HG03571 (cell line): ENCODE measurements at regions not wholly inside any gene's neighbourhood (a gene's known extent, or its start where the extent isn't known, plus 50 kb on each side); places are given as distances from the start of the nearest gene placed in this dataset.
"Not testable (repeated sequence)": the region's sequence is repeated elsewhere in the genome, so short reads cannot be mapped to it uniquely, and the experiment has no call there.

Source experiments
- ATAC-seq: cut with Tn5 transposase; IDR thresholded peaks from one replicate; pipeline ENCODE4 v1.9.1; 2021; ENCODE audit not compliant: unreplicated experiment

DNA sequence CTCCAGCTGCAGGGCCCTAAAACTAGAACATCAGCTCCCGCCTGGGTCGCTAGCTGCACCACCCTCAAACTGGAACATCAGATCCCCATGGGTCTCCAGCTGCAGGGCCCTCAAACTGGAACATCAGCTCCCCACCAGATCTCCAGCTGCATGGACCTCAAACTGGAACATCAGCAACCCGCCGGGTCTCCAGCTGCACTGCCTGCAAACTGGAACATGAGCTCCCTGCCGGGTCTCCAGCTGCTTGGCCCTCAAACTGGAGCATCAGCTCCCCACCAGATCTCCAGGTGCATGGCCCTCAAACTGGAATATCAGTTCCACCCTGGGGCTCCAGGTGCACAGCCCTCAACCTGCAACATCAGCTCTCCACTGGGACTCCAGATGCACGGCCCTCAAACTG, 82.7 kb downstream of the TFRC start:
- not testable (repeated sequence) for ATAC-seq

DNA sequence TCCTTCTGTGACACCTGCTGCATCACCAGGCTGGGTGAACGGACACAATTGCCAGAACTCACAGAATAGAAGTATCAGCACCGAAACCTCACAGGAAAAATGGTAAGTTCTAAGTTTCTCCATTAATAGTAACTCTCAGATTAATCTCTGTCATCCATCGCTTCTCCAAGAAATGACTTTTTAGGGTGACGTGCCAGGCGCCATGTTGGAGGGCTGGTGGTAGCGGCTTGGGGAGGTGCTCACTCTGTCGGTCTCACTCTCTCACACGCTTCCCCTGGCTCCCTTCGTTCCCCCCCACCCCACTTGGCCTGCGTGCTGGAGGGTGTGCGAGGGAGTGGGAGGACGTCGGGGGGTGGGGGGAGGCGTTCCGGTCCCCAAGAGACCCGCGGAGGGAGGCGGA, 85.6 kb downstream of the TFRC start:
- ATAC-seq, result not testable (repeated sequence)

DNA sequence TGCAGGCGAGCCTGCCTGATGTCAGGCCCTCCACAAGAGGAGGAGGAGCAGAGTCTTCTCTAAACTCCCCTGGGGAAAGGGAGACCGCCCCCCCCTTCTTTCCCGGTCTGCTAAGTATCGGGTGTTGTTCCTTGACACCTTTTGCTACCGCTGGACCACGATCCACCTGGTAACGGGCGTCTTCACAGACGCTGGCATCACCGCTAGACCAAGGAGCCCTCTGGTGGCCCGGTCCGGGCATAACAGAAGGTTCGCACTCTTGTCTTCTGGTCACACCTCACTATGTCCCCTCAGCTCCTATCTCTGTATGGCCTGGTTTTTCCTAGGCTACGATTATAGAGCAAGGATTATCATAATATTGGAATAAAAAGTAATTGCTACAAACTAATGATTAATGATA, 86.0 kb upstream of the TNK2 start:
- ATAC-seq, result not testable (repeated sequence)

DNA sequence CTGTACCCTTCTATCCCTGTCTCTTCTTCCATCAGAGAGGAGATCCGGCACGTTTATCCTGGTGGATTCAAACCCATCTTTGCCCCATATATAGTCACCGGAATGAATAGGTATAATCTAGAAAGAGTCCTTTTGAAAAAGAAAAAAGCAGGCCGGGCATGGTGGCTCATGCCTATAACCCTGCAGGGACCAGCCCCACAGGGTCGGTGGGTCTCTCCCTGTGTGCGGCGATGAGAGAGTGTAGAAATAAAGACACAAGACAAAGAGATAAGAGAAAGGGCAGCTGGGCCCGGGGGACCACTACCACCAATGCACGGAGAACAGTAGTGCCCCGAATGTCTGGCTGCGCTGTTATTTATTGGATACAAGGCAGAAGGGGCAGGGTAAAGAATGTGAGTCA, 85.3 kb upstream of the TNK2 start:
- not testable (repeated sequence) for ATAC-seq

DNA sequence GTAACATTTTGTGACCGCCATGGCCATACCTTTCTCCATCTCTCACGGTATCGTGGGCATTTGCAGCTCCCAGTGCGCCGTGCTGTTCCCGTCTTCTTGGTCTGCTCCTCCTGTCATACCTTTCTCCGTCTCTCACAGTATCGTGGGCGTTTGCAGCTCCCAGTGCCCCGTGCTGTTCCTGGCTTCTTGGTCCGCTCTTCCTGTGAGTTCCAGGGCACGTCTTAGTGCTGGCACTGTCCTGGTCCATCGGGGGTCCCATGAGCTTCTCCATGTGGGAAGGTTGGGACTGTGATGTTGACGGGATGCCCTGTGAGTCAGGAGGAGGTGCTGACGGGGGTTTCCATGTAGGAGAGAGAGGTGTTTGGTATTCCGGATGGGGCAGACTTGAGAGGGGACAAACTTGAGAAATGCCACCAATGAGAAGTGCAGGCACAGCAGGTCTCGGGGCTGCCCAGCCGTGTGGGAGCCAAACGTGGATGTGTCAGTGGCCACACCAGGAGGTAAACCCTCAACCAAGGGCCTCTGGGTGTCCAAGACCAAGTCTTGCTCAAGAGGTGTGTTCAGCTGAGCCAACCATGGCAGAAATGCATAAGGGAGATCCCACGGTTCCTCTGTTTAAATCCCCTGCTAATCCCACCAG, 84.7 kb upstream of the TNK2 start:
- ATAC-seq, result not testable (repeated sequence)

DNA sequence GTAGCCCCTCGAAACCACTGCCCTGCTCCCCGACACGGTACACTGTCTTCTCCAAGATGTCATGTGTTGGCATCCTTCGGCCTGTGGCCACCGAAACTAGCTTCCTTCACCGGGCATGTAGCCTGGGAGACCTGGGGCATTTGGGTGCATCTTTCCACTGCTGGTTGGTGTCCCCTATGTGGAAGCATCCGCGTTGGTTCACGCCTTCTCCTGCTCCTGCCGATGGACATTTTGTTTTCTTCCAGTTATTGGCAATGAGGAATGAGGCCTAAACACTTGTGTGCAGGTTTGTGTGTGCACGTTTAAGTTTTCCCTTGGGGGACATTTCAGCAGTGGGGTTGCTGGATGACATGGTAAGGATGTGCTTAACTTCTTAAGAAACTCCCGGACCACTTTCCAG, 83.6 kb upstream of the TNK2 start:
- ATAC-seq, result not testable (repeated sequence)

DNA sequence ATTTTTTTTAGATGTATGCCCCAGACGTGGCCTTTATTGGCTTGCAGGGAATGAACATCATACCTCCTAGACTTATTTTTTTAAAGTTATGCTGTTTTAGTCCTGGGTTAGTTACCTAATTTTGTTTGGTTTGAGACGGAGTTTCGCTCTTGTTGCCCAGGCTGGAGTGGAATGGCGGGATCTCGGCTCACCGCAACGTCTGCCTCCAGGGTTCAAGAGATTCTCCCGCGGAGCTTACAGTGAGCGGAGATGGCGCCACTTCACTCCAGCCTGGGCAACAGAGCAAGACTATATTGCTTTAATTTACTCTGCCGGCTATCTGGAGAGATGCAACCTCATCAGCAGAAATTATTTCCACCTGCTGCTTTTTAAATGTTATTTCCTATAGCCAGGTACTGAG, 82.9 kb upstream of the TNK2 start:
- not testable (repeated sequence) for ATAC-seq

DNA sequence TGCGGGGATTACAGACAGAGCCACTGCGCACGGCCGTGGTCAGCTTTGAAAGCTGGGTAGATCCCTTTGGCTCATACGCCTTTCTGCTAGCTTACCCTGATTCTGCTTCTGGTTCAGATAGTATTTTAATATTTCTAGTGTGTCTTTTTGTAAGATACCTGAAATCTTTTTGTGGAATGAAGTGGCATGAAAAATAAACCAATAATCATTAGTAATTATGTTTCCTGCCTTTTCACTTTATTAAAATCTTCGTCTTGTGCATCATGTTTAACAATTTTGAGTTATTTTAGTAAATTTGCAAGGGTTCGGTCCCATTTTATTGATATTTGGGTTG, 82.5 kb upstream of the TNK2 start:
- peak; percentile 7 for ATAC-seq

DNA sequence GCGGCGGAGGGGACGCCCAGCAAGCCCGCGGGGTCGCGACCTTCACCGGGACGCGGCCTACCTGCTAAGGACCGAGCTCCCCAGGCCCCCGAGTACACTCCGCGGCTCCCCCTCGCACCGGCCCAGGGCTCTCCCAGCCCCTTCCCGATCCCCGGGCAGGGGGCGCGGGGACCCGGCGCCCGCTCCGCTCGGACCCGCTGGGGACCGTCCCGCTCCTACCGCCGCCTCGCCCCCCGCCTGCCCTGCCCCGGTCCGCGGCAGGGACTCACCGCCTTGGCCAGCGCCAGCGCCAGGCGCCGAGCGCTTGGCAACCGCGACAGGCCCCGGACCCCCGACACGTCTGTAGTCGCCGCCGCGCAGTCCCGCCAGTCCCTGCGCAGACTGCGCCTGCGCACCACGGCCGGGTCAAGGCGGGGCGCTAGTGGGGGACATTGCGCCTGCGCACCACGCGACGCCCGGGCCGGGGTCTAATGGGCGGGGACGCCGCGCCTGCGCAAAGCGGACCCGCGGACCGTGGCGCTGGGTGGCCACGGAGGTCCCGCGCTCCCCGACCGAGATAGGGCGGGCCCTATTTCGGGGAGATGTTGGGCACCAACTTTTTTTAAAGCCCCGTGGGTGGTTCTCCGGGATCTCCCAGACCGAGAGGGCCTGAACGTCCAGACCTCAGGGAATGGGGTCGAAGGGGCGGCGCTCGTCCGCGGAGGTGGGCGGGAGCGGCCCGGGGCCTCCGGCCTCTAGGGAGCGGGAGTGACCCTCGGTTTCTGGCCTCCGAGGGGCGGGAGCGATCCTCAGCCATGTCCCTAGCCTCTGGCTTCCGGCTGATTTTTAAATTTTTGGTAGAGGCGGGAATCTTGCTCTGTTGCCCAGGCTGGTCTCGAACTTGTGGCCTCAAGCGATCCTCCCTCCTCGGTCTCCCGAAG, 81.8 kb upstream of the TNK2 start:
- peak; percentile 89 for ATAC-seq

DNA sequence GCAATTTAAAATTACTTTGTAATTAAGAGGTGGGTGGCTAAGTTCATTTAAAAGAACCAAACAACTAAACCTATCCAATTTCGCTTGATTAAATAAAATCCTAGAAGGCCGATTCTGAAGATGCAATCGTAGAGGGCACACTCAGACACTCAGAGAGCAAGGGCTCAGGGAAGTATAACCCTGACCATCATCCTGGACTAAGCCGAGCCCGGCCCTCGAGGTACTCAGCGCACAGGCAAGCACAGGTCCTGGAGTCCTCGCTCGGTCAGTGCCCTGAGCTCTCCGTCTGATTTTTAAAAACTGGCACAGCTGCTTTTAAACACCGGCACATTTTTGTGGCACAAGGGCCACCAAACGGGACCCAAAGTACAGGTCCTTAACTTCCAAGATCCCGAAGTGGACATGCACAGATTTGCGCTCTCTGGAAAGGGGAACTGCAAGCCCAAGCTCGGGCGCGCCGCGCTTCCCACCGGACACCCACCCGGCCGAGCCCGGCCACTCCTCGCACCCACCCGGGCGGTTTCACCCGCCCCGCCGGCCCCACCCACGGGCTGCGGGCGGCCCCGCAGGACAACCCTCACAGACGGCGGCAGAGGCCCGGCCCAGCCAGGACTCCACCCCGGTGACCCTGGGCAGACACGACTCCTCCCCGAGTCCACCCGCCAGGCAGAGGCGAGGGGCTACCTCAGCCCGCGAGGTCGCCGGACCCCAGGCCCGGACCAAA, 81.0 kb upstream of the TNK2 start:
- ATAC-seq, result peak; percentile 35

DNA sequence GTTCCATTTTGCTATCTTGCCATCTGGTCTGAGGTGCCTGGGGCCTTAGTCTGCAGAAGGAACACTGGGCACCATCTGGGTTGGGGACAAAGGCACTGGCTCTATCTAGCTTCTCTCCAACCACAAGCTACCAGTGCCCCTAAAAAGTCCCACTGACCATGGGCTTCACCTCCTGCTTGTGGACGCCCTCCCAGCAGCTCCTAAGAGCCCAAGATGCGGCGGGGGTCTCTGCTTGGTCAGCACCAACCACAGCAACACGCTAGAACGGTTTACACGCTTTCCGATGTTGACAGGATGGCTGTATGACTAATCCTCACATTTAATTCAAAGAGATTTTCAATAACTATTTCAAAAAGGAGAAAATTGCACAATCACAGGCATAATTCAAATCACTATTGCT, 80.4 kb upstream of the TNK2 start:
- not testable (repeated sequence) for ATAC-seq

DNA sequence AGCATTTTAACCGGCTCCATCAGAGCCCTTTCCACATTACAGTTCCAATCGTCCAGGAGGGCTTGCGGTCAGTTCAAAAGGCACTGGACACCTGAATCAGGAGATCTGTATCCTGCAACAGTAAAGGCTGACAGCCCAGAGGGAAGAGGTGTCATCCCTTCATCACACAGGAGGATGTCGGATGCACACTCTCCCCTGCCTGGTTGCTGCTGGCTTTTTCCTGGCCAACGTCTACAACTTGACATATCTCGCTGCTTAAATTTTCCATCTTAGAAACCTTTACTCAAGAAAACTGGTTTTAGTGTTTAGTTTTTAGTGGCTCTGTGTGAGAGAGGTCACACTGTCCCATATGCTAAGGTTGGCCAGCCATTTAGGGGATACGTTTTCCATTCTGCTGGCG, 78.7 kb upstream of the TNK2 start:
- ATAC-seq, result not testable (repeated sequence)

DNA sequence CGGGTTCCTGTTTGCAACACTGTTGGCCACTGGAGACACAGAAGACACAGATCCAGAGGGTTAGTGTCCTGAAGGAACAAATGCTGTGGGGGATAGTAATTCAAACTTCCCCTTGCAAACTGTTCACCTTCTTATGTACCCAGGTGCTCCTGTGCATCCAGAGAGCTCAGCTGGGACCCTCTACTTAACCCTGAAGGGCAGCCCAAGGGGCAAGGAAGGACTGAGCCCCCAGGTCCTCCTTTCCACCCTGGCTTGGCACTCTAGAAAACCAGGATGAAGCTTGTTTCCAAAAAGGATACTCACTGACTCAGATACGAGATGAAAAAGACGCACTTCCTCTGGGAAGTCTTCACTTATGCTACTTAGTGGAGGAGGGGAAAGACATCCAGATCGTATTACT, 78.2 kb upstream of the TNK2 start:
- ATAC-seq, result not testable (repeated sequence)

DNA sequence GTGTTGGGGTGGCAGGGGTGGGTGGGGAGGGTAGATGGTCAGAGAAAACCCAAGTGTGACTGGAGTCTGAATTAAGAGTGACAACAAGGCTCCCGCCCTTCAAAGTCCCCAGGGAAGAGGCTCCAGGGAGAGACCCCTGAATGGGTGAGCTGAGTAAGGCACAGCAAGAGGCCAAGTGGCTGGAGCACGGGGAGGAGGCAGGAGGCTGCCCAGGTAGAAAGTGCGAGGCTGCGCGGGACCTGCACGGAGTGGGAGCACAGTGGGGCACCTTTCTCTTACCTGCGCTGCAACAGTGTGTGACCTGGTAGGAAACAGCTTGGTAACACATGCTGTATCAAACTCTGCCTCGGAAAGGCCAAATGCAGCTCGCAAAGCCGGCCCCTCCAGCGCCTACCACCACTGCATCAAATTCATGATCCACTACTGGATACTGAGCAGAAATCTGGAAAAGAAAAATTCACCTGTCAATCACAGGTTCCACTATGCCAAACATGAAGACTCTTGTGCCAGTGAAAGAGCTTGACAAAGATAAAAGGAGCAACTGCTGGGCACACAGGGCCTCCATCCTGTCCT, 77.1 kb upstream of the TNK2 start:
- ATAC-seq, result not testable (repeated sequence)

DNA sequence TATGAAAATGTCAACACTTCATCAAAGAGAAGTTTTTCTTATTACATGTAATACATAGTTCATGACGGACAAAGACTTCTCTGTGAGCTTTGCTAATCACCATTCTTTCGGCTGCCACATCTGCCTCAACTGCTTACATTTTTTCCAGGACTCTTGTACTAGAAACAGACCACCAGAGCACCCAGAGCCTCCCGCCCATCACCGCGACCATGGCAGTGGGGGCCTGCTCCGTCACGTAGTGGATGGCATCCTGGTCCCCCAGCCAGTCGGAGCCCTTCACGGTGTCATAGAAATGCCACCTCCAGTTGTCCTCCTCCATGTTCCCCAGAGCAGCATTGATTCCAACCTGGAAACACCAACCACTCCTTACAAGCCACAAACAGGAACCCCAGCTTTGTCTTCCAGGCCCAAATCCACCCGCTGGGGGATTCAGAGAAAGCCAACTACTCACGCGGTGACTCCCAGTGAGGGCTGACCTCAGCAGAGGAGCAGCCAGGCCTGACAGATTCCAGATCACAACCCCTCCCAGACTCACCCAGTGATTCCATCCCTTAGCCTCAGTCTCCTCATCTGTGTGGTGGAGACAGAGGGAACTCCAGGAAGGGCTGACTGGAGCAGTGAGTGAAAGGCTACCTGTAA, 76.2 kb upstream of the TNK2 start:
- ATAC-seq, result not testable (repeated sequence)

DNA sequence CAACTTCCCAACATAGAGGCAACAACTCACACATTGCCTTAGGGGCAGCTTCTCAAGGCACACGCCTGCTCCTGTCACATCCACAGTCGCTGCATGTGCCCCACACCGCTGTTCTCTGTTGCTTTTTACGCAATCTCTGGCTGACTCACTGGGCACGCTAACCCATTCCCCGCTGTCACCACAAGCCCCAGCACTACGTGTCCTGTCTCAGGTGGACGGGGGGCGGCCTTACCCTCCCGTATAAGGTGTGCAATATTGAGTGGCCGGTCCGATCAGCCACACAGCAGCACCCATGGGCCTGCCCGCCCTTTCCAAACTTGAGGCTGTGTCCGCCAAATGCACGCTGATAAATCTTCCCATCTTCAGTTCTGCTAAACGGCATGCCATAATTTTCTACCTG, 75.5 kb upstream of the TNK2 start:
- ATAC-seq, result not testable (repeated sequence)

DNA sequence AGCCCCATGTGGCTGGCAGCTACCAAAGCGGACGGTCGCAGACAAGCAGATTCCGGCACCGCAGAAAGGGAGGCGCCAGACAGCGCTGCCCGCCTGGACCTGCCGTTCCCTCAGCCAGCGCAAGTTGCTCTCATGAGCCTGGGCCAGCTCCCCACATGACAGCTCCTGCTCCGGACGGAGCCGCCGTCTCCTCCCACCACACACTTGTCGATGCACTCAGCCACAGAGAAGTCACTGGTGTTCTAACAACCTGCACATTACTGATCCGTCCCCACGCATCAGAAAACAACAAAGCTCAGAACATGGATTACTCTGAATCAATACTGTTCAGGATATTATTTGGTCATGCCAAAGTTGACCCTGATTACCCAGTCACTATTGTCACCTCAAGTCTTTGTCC, 74.4 kb upstream of the TNK2 start:
- not testable (repeated sequence) for ATAC-seq

DNA sequence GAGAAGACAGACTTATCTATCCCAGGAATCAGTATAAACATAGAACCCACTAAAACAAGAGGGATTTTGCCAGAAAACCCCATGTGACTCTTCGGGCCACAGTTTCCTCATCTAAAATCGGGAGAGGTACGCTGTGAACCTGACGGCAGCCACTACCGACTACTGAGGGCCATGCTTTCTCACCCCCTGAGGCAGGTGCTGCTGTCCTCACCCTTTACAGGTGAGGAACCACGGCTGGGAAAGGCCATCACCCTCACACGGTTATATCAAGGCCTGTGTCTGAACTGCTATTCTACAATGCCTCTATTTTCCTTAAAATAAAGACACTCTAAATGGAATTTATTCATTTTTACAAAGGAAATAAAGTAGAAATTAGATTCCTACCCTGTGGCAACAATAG, 73.4 kb upstream of the TNK2 start:
- ATAC-seq, result not testable (repeated sequence)

DNA sequence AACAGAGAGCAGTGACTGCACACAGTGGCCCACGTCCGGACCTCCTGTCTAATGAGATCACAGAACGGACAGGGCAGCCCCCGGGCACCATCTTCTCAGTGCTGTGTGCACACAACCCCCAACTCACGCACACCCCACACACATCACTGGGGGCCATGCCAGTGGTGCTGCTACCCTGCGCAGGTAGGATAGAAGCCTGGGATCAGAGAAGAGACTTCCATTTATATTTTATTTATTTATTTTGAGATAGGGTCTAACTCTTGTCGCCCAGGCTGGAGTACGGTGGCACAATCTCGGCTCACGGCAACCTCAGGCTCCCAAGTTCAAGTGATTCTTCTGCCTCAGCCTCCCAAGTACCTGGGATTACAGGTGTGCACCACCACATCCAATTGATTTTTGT, 71.5 kb upstream of the TNK2 start:
- ATAC-seq, result not testable (repeated sequence)

DNA sequence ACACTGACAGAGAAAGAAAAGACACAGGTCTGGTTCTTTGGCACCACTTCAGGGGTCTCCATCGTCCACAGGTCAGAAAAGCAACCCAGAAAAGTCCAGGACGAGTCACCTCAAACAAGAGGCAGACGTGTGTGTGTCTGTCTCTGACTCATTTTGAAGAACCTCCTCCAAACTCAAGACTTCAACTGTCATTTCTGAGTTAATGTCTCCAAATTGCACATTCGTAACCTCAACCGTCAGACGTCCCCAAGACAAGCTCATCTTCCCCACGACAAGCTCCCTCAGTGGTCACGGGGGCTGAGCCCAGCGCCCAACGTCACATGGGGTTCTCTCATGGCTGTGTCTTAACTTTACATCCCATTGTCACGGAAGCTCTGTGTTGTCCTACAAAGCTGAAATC, 70.2 kb upstream of the TNK2 start:
- ATAC-seq, result not testable (repeated sequence)

DNA sequence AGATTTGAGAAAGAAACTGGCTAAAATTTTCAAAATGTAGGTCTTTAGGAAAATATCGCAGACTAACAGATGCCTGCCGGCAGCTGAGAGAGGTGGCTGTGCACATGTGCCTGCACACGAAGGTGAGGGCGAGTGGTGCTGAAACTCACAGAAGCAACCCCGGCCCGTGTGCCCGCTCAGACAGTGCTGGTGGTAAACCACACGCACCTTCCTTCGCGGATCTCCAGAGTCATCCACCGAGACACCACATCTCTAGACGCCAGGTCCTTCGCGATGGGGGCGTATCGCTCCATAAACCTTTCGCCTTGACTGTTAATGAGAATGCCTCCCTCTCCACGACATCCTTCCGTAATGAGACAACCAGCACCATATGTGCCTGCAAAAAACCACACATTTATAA, 68.5 kb upstream of the TNK2 start:
- not testable (repeated sequence) for ATAC-seq
